Spleen (tissue), 11 donors: ENCODE measurements at regions not wholly inside any gene's neighbourhood (a gene's known extent, or its start where the extent isn't known, plus 50 kb on each side); places are given as distances from the start of the nearest gene placed in this dataset.

ENCODE experiments used
- DNase-seq: peaks from one replicate; pipeline ENCODE4 v3.0.0-alpha.2; 2020
- H3K27ac ChIP-seq, 8 donors: fragments of 200-600 bp; sonication (generic) in 7 of 8; 1 replicate in 4 of 8; 2 replicates in 4 of 8; pipeline versions ENCODE4 v1.5.0 to v1.8.0; 2016 to 2021; ENCODE audit warnings: inconsistent platforms in 4 of 8, mild to moderate bottlenecking in 4 of 8, moderate library complexity in 1 of 8
- H3K27me3 ChIP-seq, 7 donors: fragments of 200-600 bp; sonication (generic) in 6 of 7; replicated peaks in 1 of 7; 1 replicate in 4 of 7; 2 replicates in 3 of 7; pipeline versions ENCODE4 v1.5.0 to v1.8.0; 2016 to 2021; ENCODE audit warnings: inconsistent platforms in 3 of 7, mild to moderate bottlenecking in 1 of 7
- H3K36me3 ChIP-seq, 6 donors: fragments of 200-600 bp; sonication (generic) in 5 of 6; 1 replicate in 4 of 6; 2 replicates in 2 of 6; pipeline versions ENCODE4 v1.5.0 to v1.8.0; 2016 to 2021; ENCODE audit warnings: inconsistent platforms in 2 of 6
- H3K4me1 ChIP-seq, 6 donors: fragments of 200-600 bp; sonication (generic) in 5 of 6; 1 replicate in 3 of 6; 2 replicates in 3 of 6; pipeline versions ENCODE4 v1.5.0 to v1.8.0; 2016 to 2021; ENCODE audit warnings: inconsistent platforms in 3 of 6
- H3K4me3 ChIP-seq, 8 donors: fragments of 200-600 bp; sonication (generic) in 7 of 8; 1 replicate in 4 of 8; 2 replicates in 4 of 8; pipeline versions ENCODE4 v1.5.0 to v1.8.0; 2016 to 2021; ENCODE audit warnings: inconsistent platforms in 4 of 8, mild to moderate bottlenecking in 4 of 8, moderate library complexity in 2 of 8
- H3K9me3 ChIP-seq, 8 donors: fragments of 200-600 bp; sonication (generic) in 7 of 8; 1 replicate in 4 of 8; 2 replicates in 4 of 8; pipeline versions ENCODE4 v1.5.0 to v1.8.0; 2016 to 2021; ENCODE audit warnings: inconsistent platforms in 4 of 8
- POLR2A ChIP-seq, 3 donors: fragments of 450-650 bp; IDR thresholded peaks; one replicate each; pipeline ENCODE4 v1.5.1; 2017; ENCODE audit warnings: antibody characterized with exemption in 3 of 3, mild to moderate bottlenecking in 1 of 3
- POLR2AphosphoS5 ChIP-seq, 3 donors: sonication (generic); formaldehyde crosslinking; IDR thresholded peaks; one replicate each; pipeline ENCODE4 v1.5.1; 2017; ENCODE audit warnings: antibody characterized with exemption in 3 of 3
- WGBS, 5 donors: extraction: QIAGEN DNeasy Blood & Tissue Kit in 3 of 5; methylation state at CpG; one replicate each; pipeline versions ENCODE4 v1.1.5 to v1.1.7; 2013 to 2018; 5-methylcytosine and 5-hydroxymethylcytosine counted together
- intact Hi-C: fragments of 100-400 bp; cut with DNase I; formaldehyde crosslinking; loops from one replicate; pipeline ENCODE4 v1.15.0; 2023; ENCODE audit warnings: low total_unique reads
- TF ChIP-seq, protein P1 (sequence below), 11 experiments: fragments of 200-600 bp in 7 of 11; fragments of 450-650 bp in 4 of 11; sonication (generic) in 4 of 11; IDR thresholded peaks in 8 of 11; conservative IDR thresholded peaks in 3 of 11; 1 replicate in 7 of 11; 2 replicates in 4 of 11; pipeline versions ENCODE4 v1.4.0 to v1.8.0; 2016 to 2021; ENCODE audit warnings: antibody characterized with exemption in 11 of 11, inconsistent platforms in 4 of 11, mild to moderate bottlenecking in 1 of 11
- donor health status: healthy with polysubstance abuse.
- donor health status: DM: no; HTN: no; CAD: no; lungs with moderate emphysema.
- donor health status: DM: no; HTN: no; CAD: no.
- donor health status: Bipolar disorder and iron deficiency.
- donor health status: healthy.
- donor health status: DM: no; HTN: no; CAD: no.
- donor health status: DM: yes; HTN: yes; CAD: no.

DNA sequence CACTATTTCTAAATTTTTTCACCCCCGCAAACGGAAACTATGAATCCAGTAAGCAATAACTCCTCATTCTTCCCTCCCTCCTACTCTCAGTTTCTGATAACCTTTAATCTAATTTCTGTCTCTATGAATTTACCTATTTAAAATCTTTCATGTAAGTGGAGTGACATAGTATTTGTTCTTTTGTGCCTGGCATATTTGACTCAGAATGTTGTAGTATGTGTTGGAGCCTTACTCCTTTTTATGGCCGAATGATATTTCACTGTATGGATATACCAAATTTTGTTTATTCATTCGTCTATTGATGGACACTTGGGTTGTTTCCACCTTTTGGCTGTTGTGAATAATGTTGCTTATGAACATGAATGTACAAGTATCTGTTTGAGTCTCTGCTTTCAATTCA lies 61.1 kb upstream of the C1GALT1C1 start:
- intact Hi-C loops, result no loop called here
- no peaks in the 10 kb centered on the region for H3K9me3 ChIP-seq
- WGBS, 5 donors, result 79 to 92% (median 88%) methylated on average over 4 of the region's 4 CpGs

DNA sequence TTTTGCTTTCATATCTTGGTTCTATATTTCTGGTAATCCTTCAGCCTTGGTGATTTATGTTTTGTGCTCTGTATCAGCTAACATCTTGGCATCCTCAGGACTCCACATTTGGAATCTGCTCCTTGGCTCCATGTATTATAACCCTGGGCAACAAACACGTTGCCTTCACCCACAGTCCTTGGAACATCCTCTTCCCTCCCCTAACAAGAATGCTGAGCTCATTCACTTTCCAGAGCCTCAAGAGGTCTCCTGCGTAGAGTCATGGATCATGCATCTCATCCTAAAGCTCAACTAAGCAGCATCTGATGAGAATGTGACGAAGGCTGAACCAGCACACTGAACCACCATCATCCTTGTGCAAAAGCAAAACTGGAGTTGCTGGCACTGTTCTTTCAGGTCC lies 60.5 kb upstream of the C1GALT1C1 start:
- Histone ChIP-seq H3K4me3 (no peak overlapping the region), H3K27ac (no peak overlapping the region), H3K27me3 (peaks cover 0 to under 1% (median 0%) of the 10 kb centered on the region in 7 donors), H3K36me3 (no peaks in the 10 kb centered on the region), H3K9me3 (no peaks in the 10 kb centered on the region), H3K4me1 (no peaks in the 10 kb centered on the region)
- no peak for TF ChIP-seq POLR2AphosphoS5 (IDR thresholded peaks at IDR 0.05)
- no peak for TF ChIP-seq POLR2A (IDR thresholded peaks at IDR 0.05)
- TF ChIP-seq, protein P1, sequence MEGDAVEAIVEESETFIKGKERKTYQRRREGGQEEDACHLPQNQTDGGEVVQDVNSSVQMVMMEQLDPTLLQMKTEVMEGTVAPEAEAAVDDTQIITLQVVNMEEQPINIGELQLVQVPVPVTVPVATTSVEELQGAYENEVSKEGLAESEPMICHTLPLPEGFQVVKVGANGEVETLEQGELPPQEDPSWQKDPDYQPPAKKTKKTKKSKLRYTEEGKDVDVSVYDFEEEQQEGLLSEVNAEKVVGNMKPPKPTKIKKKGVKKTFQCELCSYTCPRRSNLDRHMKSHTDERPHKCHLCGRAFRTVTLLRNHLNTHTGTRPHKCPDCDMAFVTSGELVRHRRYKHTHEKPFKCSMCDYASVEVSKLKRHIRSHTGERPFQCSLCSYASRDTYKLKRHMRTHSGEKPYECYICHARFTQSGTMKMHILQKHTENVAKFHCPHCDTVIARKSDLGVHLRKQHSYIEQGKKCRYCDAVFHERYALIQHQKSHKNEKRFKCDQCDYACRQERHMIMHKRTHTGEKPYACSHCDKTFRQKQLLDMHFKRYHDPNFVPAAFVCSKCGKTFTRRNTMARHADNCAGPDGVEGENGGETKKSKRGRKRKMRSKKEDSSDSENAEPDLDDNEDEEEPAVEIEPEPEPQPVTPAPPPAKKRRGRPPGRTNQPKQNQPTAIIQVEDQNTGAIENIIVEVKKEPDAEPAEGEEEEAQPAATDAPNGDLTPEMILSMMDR (IDR thresholded peaks at IDR 0.05 in 8 of 11, conservative IDR thresholded peaks at IDR 0.05 in 3 of 11), result no peak
- intact Hi-C loops, result no loop called here
- WGBS, 5 donors, result 62 to 70% (median 69%) methylated on average over 3 of the region's 3 CpGs
- DNase-seq, result no peak

More for the DNA sequence above, 61.1 kb upstream of the C1GALT1C1 start:
- DNase-seq, result no peak
- Histone ChIP-seq H3K27me3 (peaks cover 0 to 6% (median 0%) of the 10 kb centered on the region in 7 donors), H3K4me1 (no peaks in the 10 kb centered on the region), H3K4me3 (no peak overlapping the region), H3K27ac (no peak overlapping the region), H3K36me3 (no peaks in the 10 kb centered on the region)
- TF ChIP-seq POLR2AphosphoS5 (IDR thresholded peaks at IDR 0.05) (no peak), POLR2A (IDR thresholded peaks at IDR 0.05) (no peak)
- TF ChIP-seq, protein P1 (IDR thresholded peaks at IDR 0.05 in 8 of 11, conservative IDR thresholded peaks at IDR 0.05 in 3 of 11), result no peak

DNA sequence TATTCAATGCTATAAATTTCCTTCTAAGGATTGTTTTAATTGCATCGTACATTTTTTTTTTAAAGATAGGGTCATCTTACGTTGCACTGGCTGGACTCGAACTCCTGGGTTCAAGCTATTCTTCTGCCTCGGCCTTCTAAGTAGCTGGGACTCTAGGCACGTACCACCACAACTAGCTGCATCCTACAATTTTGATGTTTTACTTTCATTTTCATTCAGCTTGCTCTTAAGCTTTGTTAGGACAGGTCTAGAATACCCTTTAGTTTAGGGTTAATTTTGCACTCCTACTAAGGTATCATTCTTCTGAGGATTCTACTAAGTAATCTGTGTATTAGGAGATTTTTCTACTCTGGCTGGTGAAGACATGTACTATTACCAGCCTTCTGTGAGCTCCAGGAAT lies 50.2 kb upstream of the C1GALT1C1 start:
- no peaks in the 10 kb centered on the region for H3K27me3 ChIP-seq
- no peaks in the 10 kb centered on the region for H3K36me3 ChIP-seq
- peaks cover 0 to 6% (median 0%) of the 10 kb centered on the region in 8 donors for H3K9me3 ChIP-seq
- TF ChIP-seq, protein P1 (IDR thresholded peaks at IDR 0.05 in 8 of 11, conservative IDR thresholded peaks at IDR 0.05 in 3 of 11), result no peak
- TF ChIP-seq POLR2AphosphoS5 (IDR thresholded peaks at IDR 0.05) (no peak), POLR2A (IDR thresholded peaks at IDR 0.05) (no peak)
- no peaks in the 10 kb centered on the region for H3K4me1 ChIP-seq
- H3K27ac ChIP-seq, result no peak overlapping the region
- 73 to 91% (median 82%) methylated on average over 5 of the region's 5 CpGs for WGBS, 5 donors
- no peak for DNase-seq
- intact Hi-C loops, result no loop called here
- no peak overlapping the region for H3K4me3 ChIP-seq
